GM23338 (cell line): ENCODE measurements at regions not wholly inside any gene's neighbourhood (a gene's known extent, or its start where the extent isn't known, plus 50 kb on each side); places are given as distances from the start of the nearest gene placed in this dataset.

Source experiments
- ATAC-seq: fragments of 200-7000 bp; cut with Tn5 transposase; 3 replicates; pipeline ENCODE4 v1.9.1; 2020
- DNase-seq: peaks from one replicate; pipeline ENCODE4 v3.0.0-alpha.2; 2015; ENCODE audit warnings: low spot score
- H2AFZ ChIP-seq: fragments of 200-600 bp; sonication (generic); 2 replicates; pipeline ENCODE4 v1.8.0; 2016; ENCODE audit warnings: antibody characterized with exemption, mild to moderate bottlenecking, moderate library complexity
- H3F3A ChIP-seq: fragments of 200-600 bp; sonication (generic); replicated peaks from 2 replicates; pipeline ENCODE4 v1.8.0; 2017; ENCODE audit warnings: antibody characterized with exemption, mixed run types, low read depth
- H3K27ac ChIP-seq: fragments of 200-600 bp; sonication (generic); 2 replicates; pipeline ENCODE4 v1.6.1; 2016; ENCODE audit warnings: low read depth
- H3K27me3 ChIP-seq: fragments of 200-600 bp; sonication (generic); 2 replicates; pipeline ENCODE4 v1.8.0; 2016; ENCODE audit warnings: mild to moderate bottlenecking, mixed run types, moderate library complexity; ENCODE audit not compliant: insufficient read depth
- H3K36me3 ChIP-seq: fragments of 200-600 bp; sonication (generic); 2 replicates; pipeline ENCODE4 v1.8.0; 2016; ENCODE audit warnings: mild to moderate bottlenecking; ENCODE audit not compliant: insufficient read depth
- H3K4me1 ChIP-seq: fragments of 200-600 bp; sonication (generic); 2 replicates; pipeline ENCODE4 v1.8.0; 2016; ENCODE audit warnings: mild to moderate bottlenecking, moderate library complexity; ENCODE audit not compliant: insufficient read depth
- H3K4me2 ChIP-seq: fragments of 200-600 bp; sonication (generic); 2 replicates; pipeline ENCODE4 v1.7.1; 2017; ENCODE audit warnings: mixed run types
- H3K4me3 ChIP-seq: fragments of 200-600 bp; sonication (generic); 2 replicates; pipeline ENCODE4 v1.6.1; 2016; ENCODE audit warnings: mixed run types
- H3K79me2 ChIP-seq: fragments of 200-600 bp; sonication (generic); replicated peaks from 2 replicates; pipeline ENCODE4 v1.8.0; 2017; ENCODE audit warnings: mild to moderate bottlenecking; ENCODE audit not compliant: insufficient read depth
- H3K9me2 ChIP-seq: fragments of 200-600 bp; sonication (generic); 2 replicates; pipeline ENCODE4 v1.8.0; 2017; ENCODE audit not compliant: insufficient read depth
- H4K20me1 ChIP-seq: fragments of 200-600 bp; sonication (generic); replicated peaks from 2 replicates; pipeline ENCODE4 v1.8.0; 2017; ENCODE audit warnings: mild to moderate bottlenecking; ENCODE audit not compliant: insufficient read depth
- H3K27ac Mint-ChIP-seq: 2 replicates; pipeline ENCODE4 v1.8.0; 2020; ENCODE audit warnings: inconsistent platforms, mild to moderate bottlenecking, moderate library complexity, mixed read lengths
- H3K27me3 Mint-ChIP-seq: 3 replicates; pipeline ENCODE4 v1.8.0; 2022; ENCODE audit warnings: low read depth, mild to moderate bottlenecking, moderate library complexity, mixed read lengths, inconsistent platforms; ENCODE audit not compliant: insufficient read depth, poor library complexity
- H3K36me3 Mint-ChIP-seq: 3 replicates; pipeline ENCODE4 v1.8.0; 2021; ENCODE audit warnings: low read depth, mild to moderate bottlenecking, inconsistent platforms, moderate library complexity, mixed read lengths
- H3K4me1 Mint-ChIP-seq: 3 replicates; pipeline ENCODE4 v1.8.0; 2020; ENCODE audit warnings: mild to moderate bottlenecking, inconsistent platforms, mixed read lengths
- H3K4me3 Mint-ChIP-seq: 3 replicates; pipeline ENCODE4 v1.8.0; 2021; ENCODE audit warnings: moderate library complexity, mild to moderate bottlenecking, inconsistent platforms, mixed read lengths
- H3K9me3 Mint-ChIP-seq: 3 replicates; pipeline ENCODE4 v1.8.0; 2020; ENCODE audit warnings: moderate library complexity, mild to moderate bottlenecking, inconsistent platforms, mixed read lengths
- EZH2 ChIP-seq: fragments of 200-600 bp; sonication (generic); IDR thresholded peaks from one replicate; pipeline ENCODE4 v1.8.0; 2017; ENCODE audit warnings: antibody characterized with exemption, mild to moderate bottlenecking, low read depth; ENCODE audit not compliant: unreplicated experiment
- EZH2phosphoT487 ChIP-seq: fragments of 200-600 bp; sonication (generic); IDR thresholded peaks from one replicate; pipeline ENCODE4 v1.8.1; 2018; ENCODE audit warnings: antibody characterized with exemption; ENCODE audit not compliant: unreplicated experiment
- JUNB ChIP-seq: IDR thresholded peaks from one replicate; pipeline ENCODE4 v1.6.1; 2016; ENCODE audit warnings: antibody characterized with exemption; ENCODE audit not compliant: unreplicated experiment
- NANOG ChIP-seq: IDR thresholded peaks from 2 replicates; pipeline ENCODE4 v1.6.1; 2016; ENCODE audit warnings: antibody characterized with exemption, borderline replicate concordance
- POLR2AphosphoS5 ChIP-seq: IDR thresholded peaks from 2 replicates; pipeline ENCODE4 v1.6.1; 2016; ENCODE audit warnings: antibody characterized with exemption, low read depth
- STAT1 ChIP-seq: IDR thresholded peaks from one replicate; pipeline ENCODE4 v1.6.1; 2016; ENCODE audit warnings: antibody characterized with exemption; ENCODE audit not compliant: unreplicated experiment
- ZNF114 ChIP-seq: fragments of 250-450 bp; sonication (Bioruptor Pico); IDR thresholded peaks from 2 replicates; pipeline ENCODE4 v1.5.0; 2020; ENCODE audit warnings: mild to moderate bottlenecking, moderate library complexity
- ZNF331 ChIP-seq: fragments of 250-450 bp; sonication (Bioruptor Pico); IDR thresholded peaks from 2 replicates; pipeline ENCODE4 v1.5.0; 2020; ENCODE audit warnings: low read depth, mild to moderate bottlenecking, moderate library complexity
- TF ChIP-seq, protein P1 (sequence below): IDR thresholded peaks from one replicate; pipeline ENCODE4 v1.6.1; 2018; ENCODE audit warnings: antibody characterized with exemption; ENCODE audit not compliant: unreplicated experiment
- TF ChIP-seq, protein P2 (sequence below): IDR thresholded peaks from 2 replicates; pipeline ENCODE4 v1.6.1; 2016; ENCODE audit warnings: antibody characterized with exemption

DNA sequence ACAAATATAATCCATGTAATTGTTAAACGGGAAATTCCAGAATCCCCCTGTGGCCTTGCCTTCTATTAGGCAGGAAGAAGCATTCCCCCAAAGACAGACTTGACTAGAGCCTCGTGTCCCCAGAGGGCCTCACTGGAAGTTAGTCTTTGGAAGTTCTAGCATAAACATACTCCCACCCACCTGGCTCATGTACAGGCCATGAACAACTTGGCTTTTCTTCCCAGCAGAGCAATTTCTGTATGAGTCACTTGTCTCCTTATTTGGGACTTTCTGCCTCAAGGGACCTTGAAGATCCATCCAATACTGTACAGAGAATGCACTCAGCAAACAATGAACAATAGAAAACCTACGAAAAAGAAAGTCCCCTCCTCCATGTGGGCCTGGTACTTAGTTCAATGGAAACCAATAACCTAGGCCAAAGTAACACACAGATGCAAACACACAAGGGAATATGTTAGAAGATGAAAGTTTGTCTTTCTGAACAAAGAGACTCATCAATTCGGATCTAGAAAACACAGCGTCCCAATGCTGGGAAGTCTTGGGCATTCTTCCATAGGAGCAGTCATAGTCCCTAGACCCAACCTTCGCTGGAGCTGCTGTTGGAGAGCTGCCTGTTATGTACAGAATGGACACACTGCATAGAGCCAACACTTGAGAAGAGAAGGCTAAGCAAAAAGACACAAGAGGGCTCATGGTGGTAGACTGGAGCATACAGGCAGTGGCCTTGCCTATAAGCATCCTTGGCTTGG is 303.5 kb downstream of the HRH4 start:
- no peaks in the 10 kb centered on the region for H3K36me3 Mint-ChIP-seq
- no peak overlapping the region for H3K27ac Mint-ChIP-seq
- Histone ChIP-seq H3K4me2 (no peak overlapping the region), H3F3A (no peaks in the 10 kb centered on the region), H3K4me3 (no peak overlapping the region), H3K27ac (no peak overlapping the region), H3K4me1 (no peaks in the 10 kb centered on the region), H3K9me2 (peaks cover 13% of the 10 kb centered on the region), H3K36me3 (no peaks in the 10 kb centered on the region), H4K20me1 (no peaks in the 10 kb centered on the region), H3K79me2 (no peaks in the 10 kb centered on the region), H2AFZ (no peak overlapping the region), H3K27me3 (no peaks in the 10 kb centered on the region)
- H3K4me1 Mint-ChIP-seq, result peaks cover 1% of the 10 kb centered on the region; the same call in 1 of the 3 replicates
- peaks cover 13% of the 10 kb centered on the region for H3K9me3 Mint-ChIP-seq
- DNase-seq (no peak), ATAC-seq (no peak)
- peaks cover 2% of the 10 kb centered on the region for H3K27me3 Mint-ChIP-seq
- TF ChIP-seq EZH2 (no peak), JUNB (no peak), ZNF114 (CRISPR knock-in tag) (no peak), STAT1 (no peak), ZNF331 (CRISPR knock-in tag) (no peak), EZH2phosphoT487 (no peak), POLR2AphosphoS5 (no peak)
- TF ChIP-seq, protein P1, sequence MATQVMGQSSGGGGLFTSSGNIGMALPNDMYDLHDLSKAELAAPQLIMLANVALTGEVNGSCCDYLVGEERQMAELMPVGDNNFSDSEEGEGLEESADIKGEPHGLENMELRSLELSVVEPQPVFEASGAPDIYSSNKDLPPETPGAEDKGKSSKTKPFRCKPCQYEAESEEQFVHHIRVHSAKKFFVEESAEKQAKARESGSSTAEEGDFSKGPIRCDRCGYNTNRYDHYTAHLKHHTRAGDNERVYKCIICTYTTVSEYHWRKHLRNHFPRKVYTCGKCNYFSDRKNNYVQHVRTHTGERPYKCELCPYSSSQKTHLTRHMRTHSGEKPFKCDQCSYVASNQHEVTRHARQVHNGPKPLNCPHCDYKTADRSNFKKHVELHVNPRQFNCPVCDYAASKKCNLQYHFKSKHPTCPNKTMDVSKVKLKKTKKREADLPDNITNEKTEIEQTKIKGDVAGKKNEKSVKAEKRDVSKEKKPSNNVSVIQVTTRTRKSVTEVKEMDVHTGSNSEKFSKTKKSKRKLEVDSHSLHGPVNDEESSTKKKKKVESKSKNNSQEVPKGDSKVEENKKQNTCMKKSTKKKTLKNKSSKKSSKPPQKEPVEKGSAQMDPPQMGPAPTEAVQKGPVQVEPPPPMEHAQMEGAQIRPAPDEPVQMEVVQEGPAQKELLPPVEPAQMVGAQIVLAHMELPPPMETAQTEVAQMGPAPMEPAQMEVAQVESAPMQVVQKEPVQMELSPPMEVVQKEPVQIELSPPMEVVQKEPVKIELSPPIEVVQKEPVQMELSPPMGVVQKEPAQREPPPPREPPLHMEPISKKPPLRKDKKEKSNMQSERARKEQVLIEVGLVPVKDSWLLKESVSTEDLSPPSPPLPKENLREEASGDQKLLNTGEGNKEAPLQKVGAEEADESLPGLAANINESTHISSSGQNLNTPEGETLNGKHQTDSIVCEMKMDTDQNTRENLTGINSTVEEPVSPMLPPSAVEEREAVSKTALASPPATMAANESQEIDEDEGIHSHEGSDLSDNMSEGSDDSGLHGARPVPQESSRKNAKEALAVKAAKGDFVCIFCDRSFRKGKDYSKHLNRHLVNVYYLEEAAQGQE, result no peak
- no peak overlapping the region for H3K4me3 Mint-ChIP-seq

DNA sequence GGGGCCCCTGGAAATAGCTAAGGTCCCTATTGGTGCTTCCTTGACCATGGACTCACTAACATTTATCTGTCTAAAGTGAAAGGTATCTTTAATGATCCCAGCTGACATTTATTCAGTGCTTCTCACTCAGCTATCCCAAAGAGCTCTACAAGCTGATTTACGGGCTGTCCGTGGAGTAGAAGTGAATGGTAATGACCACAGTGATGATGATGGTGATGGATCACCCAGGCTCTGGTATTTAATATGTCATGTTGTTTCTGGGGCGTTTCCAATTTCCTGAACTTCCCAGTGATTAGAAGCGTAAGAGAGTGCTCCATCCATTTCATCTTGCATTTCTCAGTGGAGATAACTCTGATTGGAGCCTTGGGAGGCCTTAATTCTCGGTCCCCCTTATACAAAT is 304.3 kb downstream of the HRH4 start:
- Mint-ChIP-seq H3K27ac (no peak overlapping the region), H3K4me1 (no peaks in the 10 kb centered on the region), H3K27me3 (peaks cover 2% of the 10 kb centered on the region), H3K36me3 (no peaks in the 10 kb centered on the region), H3K4me3 (no peak overlapping the region), H3K9me3 (peaks cover 16% of the 10 kb centered on the region)
- Histone ChIP-seq H3K4me1 (no peaks in the 10 kb centered on the region), H3K79me2 (no peaks in the 10 kb centered on the region), H3F3A (no peaks in the 10 kb centered on the region), H3K4me2 (no peak overlapping the region), H3K9me2 (peaks cover 18% of the 10 kb centered on the region), H3K36me3 (no peaks in the 10 kb centered on the region), H3K27me3 (no peaks in the 10 kb centered on the region), H3K27ac (no peak overlapping the region), H4K20me1 (no peaks in the 10 kb centered on the region), H2AFZ (no peak overlapping the region), H3K4me3 (no peak overlapping the region)
- ATAC-seq, result no peak
- DNase-seq, result no peak
- no peak for TF ChIP-seq NANOG
- TF ChIP-seq, protein P2, sequence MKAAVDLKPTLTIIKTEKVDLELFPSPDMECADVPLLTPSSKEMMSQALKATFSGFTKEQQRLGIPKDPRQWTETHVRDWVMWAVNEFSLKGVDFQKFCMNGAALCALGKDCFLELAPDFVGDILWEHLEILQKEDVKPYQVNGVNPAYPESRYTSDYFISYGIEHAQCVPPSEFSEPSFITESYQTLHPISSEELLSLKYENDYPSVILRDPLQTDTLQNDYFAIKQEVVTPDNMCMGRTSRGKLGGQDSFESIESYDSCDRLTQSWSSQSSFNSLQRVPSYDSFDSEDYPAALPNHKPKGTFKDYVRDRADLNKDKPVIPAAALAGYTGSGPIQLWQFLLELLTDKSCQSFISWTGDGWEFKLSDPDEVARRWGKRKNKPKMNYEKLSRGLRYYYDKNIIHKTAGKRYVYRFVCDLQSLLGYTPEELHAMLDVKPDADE, result no peak
